ENCODE measurements at regions not wholly inside any gene's neighbourhood (a gene's known extent, or its start where the extent isn't known, plus 50 kb on each side); places are given as distances from the start of the nearest gene placed in this dataset.

DNA sequence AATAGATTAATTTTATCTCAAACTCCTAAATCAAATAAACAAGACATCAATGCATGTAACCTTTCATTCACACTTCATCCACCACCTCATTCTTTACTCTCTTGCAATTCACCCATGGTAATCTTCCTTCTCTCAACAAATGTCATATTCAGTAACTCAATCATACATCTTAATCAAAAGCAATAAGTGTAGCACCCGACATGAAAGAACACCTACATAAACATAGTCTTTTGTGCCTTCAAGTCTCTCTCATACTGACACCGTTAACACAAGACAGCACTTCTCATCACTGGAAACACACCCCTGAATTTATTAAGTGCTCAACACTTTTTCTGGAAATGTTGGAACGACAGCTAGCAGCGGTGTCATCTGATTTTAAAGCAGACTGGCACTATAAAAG is 225.9 kb downstream of the TTLL7 start:
- TF ChIP-seq POLR2A (IDR thresholded peaks at IDR 0.05) (no peak), CTCF (IDR thresholded peaks at IDR 0.05) (no peak)
